Fibroblast of lung (primary cell): ENCODE measurements at regions not wholly inside any gene's neighbourhood (a gene's known extent, or its start where the extent isn't known, plus 50 kb on each side); places are given as distances from the start of the nearest gene placed in this dataset.

Experiments used
- EZH2 ChIP-seq: IDR thresholded peaks from 2 replicates; pipeline ENCODE4 v1.5.1; 2012; ENCODE audit warnings: low read length, control low read depth, mild to moderate bottlenecking; ENCODE audit errors: missing control alignments
- TF ChIP-seq, protein P1 (sequence below), 2 donors: IDR thresholded peaks in 1 of 2; conservative IDR thresholded peaks in 1 of 2; 1 replicate in 1 of 2; 2 replicates in 1 of 2; pipeline ENCODE4 v1.5.1; 2011 to 2012; ENCODE audit warnings: low read length in 2 of 2, control low read depth in 1 of 2, inconsistent platforms in 1 of 2, low read depth in 1 of 2, mild to moderate bottlenecking in 1 of 2

- TF ChIP-seq, protein P1, sequence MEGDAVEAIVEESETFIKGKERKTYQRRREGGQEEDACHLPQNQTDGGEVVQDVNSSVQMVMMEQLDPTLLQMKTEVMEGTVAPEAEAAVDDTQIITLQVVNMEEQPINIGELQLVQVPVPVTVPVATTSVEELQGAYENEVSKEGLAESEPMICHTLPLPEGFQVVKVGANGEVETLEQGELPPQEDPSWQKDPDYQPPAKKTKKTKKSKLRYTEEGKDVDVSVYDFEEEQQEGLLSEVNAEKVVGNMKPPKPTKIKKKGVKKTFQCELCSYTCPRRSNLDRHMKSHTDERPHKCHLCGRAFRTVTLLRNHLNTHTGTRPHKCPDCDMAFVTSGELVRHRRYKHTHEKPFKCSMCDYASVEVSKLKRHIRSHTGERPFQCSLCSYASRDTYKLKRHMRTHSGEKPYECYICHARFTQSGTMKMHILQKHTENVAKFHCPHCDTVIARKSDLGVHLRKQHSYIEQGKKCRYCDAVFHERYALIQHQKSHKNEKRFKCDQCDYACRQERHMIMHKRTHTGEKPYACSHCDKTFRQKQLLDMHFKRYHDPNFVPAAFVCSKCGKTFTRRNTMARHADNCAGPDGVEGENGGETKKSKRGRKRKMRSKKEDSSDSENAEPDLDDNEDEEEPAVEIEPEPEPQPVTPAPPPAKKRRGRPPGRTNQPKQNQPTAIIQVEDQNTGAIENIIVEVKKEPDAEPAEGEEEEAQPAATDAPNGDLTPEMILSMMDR (conservative IDR thresholded peaks at IDR 0.05 in 1 of 2, IDR thresholded peaks at IDR 0.05 in 1 of 2; ENCODE audit: low read depth in 1 of 2, low read length in 2 of 2): no peak
- TF ChIP-seq EZH2: no peak
Measured at GRCh38 chr6:166798652-166799051, 157.7 kb downstream of the RNASET2 start.
